ENCODE measurements at regions not wholly inside any gene's neighbourhood (a gene's known extent, or its start where the extent isn't known, plus 50 kb on each side); places are given as distances from the start of the nearest gene placed in this dataset.

DNA sequence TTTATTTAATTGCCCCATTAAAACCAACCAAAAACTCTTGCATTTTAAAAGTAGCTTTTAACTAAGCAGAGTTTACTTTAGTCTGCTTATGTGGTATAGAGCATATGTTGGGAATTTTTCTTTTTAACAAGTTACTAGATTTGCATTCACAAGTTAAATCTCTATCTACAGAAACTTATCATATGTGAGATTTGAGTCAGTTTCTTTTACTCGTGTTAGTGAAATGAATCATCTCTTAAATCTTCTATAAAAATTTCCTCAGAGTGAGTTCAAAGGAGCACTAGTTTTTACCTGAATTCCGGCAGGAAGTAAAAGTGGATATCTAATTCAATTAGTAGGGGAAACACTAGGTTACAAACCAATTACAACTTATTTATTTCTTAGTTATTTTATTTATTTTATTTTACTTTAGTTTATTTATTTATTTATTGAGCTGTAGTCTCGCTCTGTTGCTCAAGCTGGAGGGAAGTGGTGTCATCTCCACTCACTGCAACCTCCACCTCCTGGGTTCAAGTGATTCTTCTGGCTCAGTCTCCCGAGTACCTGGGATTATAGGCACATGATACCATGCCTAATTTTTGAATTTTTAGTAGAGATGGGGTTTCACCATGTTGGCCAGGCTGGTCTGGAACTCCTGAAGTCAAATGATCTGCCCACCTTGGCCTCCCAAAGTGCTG lies 1609.6 kb upstream of the B3GALT2 start:
- ChIA-PET CTCF (no interaction called here), POLR2A (no interaction called here)
- Mint-ChIP-seq H3K27ac (no peak overlapping the region), H3K36me3 (ENCODE audit: low read depth) (no peaks in the 10 kb centered on the region), H3K4me3 (no peak overlapping the region), H3K9me3 (peaks cover 2% of the 10 kb centered on the region), H3K4me1 (no peaks in the 10 kb centered on the region), H3K27me3 (no peaks in the 10 kb centered on the region)
- DNase-seq (no peak), ATAC-seq (ENCODE audit: low read depth) (no peak)
- TF ChIP-seq, protein P1, sequence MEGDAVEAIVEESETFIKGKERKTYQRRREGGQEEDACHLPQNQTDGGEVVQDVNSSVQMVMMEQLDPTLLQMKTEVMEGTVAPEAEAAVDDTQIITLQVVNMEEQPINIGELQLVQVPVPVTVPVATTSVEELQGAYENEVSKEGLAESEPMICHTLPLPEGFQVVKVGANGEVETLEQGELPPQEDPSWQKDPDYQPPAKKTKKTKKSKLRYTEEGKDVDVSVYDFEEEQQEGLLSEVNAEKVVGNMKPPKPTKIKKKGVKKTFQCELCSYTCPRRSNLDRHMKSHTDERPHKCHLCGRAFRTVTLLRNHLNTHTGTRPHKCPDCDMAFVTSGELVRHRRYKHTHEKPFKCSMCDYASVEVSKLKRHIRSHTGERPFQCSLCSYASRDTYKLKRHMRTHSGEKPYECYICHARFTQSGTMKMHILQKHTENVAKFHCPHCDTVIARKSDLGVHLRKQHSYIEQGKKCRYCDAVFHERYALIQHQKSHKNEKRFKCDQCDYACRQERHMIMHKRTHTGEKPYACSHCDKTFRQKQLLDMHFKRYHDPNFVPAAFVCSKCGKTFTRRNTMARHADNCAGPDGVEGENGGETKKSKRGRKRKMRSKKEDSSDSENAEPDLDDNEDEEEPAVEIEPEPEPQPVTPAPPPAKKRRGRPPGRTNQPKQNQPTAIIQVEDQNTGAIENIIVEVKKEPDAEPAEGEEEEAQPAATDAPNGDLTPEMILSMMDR (IDR thresholded peaks at IDR 0.05): no peak
- intact Hi-C loops (cut with micrococcal nuclease): no loop called here

DNA sequence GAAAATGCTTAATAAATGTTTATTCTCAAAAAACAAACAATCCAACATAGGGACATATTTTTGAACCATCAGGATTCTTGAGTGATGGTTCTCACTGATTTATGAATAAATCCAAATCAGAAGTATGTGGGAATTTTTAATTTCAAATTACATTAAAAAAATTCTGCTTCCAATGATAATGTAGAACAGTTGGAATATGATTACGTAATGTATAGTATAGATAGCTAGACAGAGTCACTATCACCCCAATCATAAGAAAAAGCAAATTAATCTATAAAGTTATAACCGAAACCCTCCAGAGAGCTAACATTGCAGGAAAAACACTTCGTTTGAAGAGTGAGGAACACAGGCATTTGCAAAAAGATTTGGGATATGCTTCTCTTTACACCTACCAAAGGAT lies 1600.6 kb upstream of the B3GALT2 start:
- Mint-ChIP-seq H3K36me3 (ENCODE audit: low read depth) (no peaks in the 10 kb centered on the region), H3K4me1 (no peaks in the 10 kb centered on the region), H3K27ac (no peak overlapping the region), H3K9me3 (peaks cover 4% of the 10 kb centered on the region), H3K27me3 (no peaks in the 10 kb centered on the region), H3K4me3 (no peak overlapping the region)
- ChIA-PET CTCF (no interaction called here), POLR2A (no interaction called here)
- DNase-seq: no peak
- ATAC-seq (ENCODE audit: low read depth): no peak
- TF ChIP-seq, protein P1 (IDR thresholded peaks at IDR 0.05): no peak
- intact Hi-C loops (cut with micrococcal nuclease): no loop called here

DNA sequence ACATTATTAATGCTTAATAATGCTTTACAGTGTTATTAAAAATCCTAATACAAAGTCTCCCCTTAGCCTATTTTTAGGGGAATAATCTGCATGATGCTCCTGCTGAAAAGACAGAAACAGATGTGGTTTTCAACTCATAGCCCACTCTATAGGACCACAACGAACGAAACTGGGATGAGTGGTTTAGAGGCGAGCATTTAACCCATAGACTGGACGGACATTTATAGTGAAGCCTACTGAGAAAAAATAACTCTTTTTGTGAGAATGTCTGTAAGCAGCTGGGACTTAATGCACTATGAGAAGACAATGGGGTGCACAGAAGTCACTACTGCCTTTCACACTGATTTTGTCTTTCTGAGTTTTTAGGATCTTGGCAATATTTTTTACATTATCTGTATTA lies 1599.6 kb upstream of the B3GALT2 start:
- Mint-ChIP-seq H3K4me3 (no peak overlapping the region), H3K27me3 (no peaks in the 10 kb centered on the region), H3K27ac (no peak overlapping the region), H3K4me1 (no peaks in the 10 kb centered on the region), H3K36me3 (ENCODE audit: low read depth) (no peaks in the 10 kb centered on the region), H3K9me3 (peaks cover 4% of the 10 kb centered on the region)
- ChIA-PET CTCF (no interaction called here), POLR2A (no interaction called here)
- intact Hi-C loops (cut with micrococcal nuclease): no loop called here
- TF ChIP-seq, protein P1 (IDR thresholded peaks at IDR 0.05): no peak
- DNase-seq (no peak), ATAC-seq (ENCODE audit: low read depth) (no peak)

DNA sequence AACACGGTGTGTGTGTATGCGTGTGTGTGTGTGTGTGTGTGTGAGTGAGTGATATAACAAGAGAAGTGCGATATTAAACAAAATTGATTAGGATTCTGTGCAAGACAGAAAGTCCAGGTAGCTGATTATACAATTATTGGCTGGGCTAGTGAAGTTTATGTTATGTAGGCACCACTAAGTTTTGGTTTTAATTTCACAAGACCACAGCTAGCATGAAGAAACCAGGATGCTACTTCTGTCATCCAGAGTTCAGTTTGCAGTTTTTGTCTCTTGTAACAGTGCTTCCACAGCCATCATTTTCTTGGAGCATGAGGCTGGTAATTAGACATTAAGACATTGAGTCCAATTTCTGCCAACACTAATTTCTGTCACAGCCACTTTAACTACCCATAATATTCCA lies 1590.2 kb upstream of the B3GALT2 start:
- no peaks in the 10 kb centered on the region for H3K36me3 Mint-ChIP-seq (ENCODE audit: low read depth)
- H3K27ac Mint-ChIP-seq: no peak overlapping the region
- TF ChIP-seq, protein P1 (IDR thresholded peaks at IDR 0.05): no peak
- H3K4me1 Mint-ChIP-seq: no peaks in the 10 kb centered on the region
- no peak overlapping the region for H3K4me3 Mint-ChIP-seq
- ChIA-PET POLR2A (no interaction called here), CTCF (no interaction called here)
- intact Hi-C loops (cut with micrococcal nuclease): no loop called here
- ATAC-seq (ENCODE audit: low read depth) (no peak), DNase-seq (no peak)
- peaks cover 9% of the 10 kb centered on the region for H3K9me3 Mint-ChIP-seq
- H3K27me3 Mint-ChIP-seq: no peaks in the 10 kb centered on the region

DNA sequence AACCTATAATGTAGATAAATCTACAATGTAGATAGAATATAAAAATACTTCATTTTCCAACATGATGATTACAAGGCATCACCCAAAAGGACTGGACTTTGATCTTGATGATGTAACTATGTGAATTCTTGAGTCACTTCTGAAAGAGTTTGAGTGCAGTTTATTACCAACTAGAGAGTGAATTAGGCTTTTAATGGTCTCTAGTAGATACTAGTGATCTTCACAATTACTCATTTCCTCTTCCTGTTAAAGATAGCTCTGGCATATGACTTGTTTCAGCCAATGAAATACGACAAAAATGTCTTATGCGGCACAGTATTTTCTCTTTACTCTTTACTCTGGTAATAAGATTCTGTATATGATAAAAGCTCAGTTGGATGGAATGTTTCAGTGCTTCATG lies 1588.1 kb upstream of the B3GALT2 start:
- DNase-seq (no peak), ATAC-seq (ENCODE audit: low read depth) (no peak)
- H3K36me3 Mint-ChIP-seq (ENCODE audit: low read depth): no peaks in the 10 kb centered on the region
- TF ChIP-seq, protein P1 (IDR thresholded peaks at IDR 0.05): no peak
- no peaks in the 10 kb centered on the region for H3K27me3 Mint-ChIP-seq
- no peak overlapping the region for H3K27ac Mint-ChIP-seq
- POLR2A ChIA-PET: no interaction called here
- CTCF ChIA-PET: no interaction called here
- H3K4me1 Mint-ChIP-seq: no peaks in the 10 kb centered on the region
- H3K9me3 Mint-ChIP-seq: peaks cover 6% of the 10 kb centered on the region
- no peak overlapping the region for H3K4me3 Mint-ChIP-seq
- intact Hi-C loops (cut with micrococcal nuclease): no loop called here
